IPS DF 6.9 (cell line): ENCODE measurements at regions not wholly inside any gene's neighbourhood (a gene's known extent, or its start where the extent isn't known, plus 50 kb on each side); places are given as distances from the start of the nearest gene placed in this dataset.

ENCODE experiments used
- DNase-seq: peaks from one replicate; pipeline ENCODE4 v3.0.0-alpha.2; 2013; ENCODE audit warnings: low read depth, low spot score
- H3K27ac ChIP-seq: one replicate; pipeline ENCODE4 v1.5.1; 2013; ENCODE audit warnings: low read length, control low read depth
- H3K27me3 ChIP-seq: 2 replicates; pipeline ENCODE4 v1.6.1; 2013; ENCODE audit warnings: mild to moderate bottlenecking, low read length; ENCODE audit not compliant: control insufficient read depth, insufficient read depth
- H3K36me3 ChIP-seq: 2 replicates; pipeline ENCODE4 v1.6.1; 2013; ENCODE audit warnings: low read length; ENCODE audit not compliant: control insufficient read depth, insufficient read depth
- H3K4me1 ChIP-seq: 2 replicates; pipeline ENCODE4 v1.6.1; 2013; ENCODE audit warnings: low read length; ENCODE audit not compliant: control insufficient read depth, insufficient read depth
- H3K4me3 ChIP-seq: 2 replicates; pipeline ENCODE4 v1.5.1; 2013; ENCODE audit warnings: mild to moderate bottlenecking, low read length
- H3K9me3 ChIP-seq: 2 replicates; pipeline ENCODE4 v1.6.1; 2013; ENCODE audit warnings: low read length, inconsistent platforms; ENCODE audit not compliant: control insufficient read depth, insufficient read depth
- WGBS: extraction: QIAGEN DNeasy Blood & Tissue Kit; methylation state at CpG from one replicate; pipeline ENCODE4 v1.1.7; 2013; ENCODE audit warnings: mixed read lengths, missing lambda C conversion rate; ENCODE audit not compliant: insufficient read length, insufficient coverage; 5-methylcytosine and 5-hydroxymethylcytosine counted together

DNA sequence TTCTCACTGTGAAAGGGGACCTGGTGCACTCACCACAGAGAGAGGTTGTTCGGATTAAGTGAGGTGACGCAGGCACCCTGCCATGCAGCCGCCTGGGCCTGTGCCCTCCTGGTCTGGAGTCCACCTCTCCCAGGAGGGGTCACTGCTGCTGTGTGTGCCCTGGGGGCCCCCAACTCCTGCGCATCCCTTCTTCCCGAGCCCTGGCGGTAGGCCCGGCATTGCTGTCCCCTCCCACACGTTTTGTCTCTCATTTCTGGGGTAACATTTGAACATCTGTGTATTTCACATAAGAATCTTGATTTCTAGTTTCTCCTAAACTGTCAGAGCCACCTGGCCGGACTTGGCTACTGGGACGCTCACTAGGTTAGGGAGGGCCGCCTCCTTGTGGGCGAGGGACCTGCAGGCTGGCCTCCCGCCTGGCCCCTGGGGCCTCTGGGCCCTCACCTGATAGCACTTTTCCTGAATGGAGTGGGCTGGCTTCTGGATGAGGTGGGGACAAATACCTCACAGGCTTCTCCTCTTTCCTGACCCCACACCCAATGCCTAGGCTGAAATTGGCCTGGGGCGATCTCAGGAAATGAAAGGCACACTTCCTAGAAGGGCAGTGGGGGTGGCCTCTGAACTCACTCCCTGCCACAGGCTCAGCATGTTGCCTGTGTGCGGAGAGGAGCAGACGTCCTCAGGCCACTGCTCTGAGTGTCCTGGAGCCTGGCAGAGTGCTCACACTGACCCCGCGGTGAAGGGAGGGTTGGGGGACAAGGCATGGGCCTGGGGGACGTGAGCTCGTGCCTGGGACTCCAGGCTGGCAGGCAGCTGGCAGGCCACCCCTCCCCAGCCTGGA, 104.2 kb upstream of the PRR23E start:
- H3K36me3 ChIP-seq = no peaks in the 10 kb centered on the region
- no peak overlapping the region for H3K4me3 ChIP-seq
- WGBS = no CpG with 5 or more reads among the region's 20 CpGs
- H3K4me1 ChIP-seq = no peaks in the 10 kb centered on the region
- H3K27ac ChIP-seq = no peak overlapping the region
- no peak for DNase-seq
- no peaks in the 10 kb centered on the region for H3K9me3 ChIP-seq
- no peaks in the 10 kb centered on the region for H3K27me3 ChIP-seq

DNA sequence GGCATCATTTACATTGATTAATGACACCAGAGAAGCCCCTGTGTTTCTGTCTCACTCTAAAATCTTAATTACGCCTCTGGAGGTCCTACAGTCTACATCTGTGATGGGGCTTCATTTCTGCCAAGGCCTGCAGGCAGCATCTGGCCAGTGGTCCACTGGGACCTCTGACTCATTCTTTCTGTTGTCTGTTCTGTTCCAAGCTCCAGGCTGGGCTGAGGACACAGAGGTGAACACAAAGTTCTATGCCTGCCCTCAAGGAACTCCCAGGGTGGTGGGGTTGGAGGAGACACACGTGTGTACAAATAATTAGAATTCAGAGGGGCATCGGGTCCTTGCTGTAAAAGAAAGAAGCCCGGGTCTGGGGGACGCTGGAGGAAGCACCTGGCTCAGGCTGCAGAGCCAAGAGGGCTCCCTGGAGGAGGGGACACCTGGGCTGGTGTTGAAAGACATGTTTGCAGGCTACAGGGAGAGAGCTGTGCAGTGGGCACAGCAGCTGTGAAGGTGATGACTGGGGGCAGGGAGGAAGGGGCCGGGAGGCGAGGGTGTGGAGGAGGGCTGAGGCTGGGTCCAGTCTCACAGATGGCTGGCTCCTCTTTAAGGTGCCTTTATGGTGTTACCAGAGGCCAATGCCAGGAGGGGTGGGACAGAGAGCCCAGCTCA, 103.3 kb upstream of the PRR23E start:
- no peak overlapping the region for H3K27ac ChIP-seq
- no peaks in the 10 kb centered on the region for H3K27me3 ChIP-seq
- H3K4me3 ChIP-seq = no peak overlapping the region
- no peaks in the 10 kb centered on the region for H3K36me3 ChIP-seq
- WGBS = no CpG with 5 or more reads among the region's 7 CpGs
- no peaks in the 10 kb centered on the region for H3K4me1 ChIP-seq
- H3K9me3 ChIP-seq = no peaks in the 10 kb centered on the region
- DNase-seq = no peak

DNA sequence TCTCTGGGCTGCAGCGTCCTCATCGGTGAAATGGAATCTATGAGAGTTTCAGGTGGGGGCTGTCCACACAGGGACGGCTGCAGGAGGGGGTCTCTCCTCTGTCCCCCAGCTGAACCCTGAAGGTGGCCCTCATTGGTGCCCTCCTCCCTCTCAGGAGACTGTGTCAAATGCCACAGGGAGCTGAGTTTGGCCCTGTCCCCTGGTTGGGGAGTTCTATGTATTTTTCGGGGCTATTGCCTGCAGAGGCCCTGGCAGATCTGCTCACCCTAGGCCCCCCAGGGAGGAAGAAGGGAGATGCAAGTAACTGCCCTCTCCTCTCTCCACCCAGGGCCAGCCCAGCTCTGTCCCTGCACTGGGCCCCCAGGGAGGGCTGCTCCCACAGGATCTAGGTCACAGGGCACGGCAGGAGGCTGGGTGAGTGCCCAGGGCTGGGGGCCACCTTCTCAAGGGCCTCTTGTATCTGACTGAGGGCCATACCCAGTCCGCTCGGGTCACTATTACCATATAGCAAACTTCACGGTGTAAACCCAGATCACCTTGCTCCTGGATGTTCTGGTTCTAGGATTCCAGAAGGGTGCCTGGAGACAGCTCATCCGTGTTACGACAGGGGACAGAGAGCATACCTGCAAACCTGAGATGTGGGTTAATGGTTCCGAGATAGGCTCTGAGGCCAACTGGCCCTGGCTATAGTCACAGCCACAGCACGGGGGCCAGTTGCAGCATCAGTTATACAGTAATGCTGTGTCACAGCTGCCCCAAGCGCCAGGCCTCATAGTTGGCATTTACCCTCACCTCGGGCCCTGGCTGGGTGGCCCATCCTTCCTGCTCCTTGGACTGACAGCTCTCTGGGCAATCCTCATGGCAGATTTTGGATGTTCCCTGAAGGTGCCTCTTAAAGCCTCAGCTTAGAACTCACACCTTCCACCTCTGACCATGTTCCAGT, 102.4 kb upstream of the PRR23E start:
- no peaks in the 10 kb centered on the region for H3K36me3 ChIP-seq
- H3K27me3 ChIP-seq = no peaks in the 10 kb centered on the region
- no peak overlapping the region for H3K27ac ChIP-seq
- DNase-seq = no peak
- no peak overlapping the region for H3K4me3 ChIP-seq
- no peaks in the 10 kb centered on the region for H3K9me3 ChIP-seq
- H3K4me1 ChIP-seq = no peaks in the 10 kb centered on the region
- no CpG with 5 or more reads among the region's 14 CpGs for WGBS

DNA sequence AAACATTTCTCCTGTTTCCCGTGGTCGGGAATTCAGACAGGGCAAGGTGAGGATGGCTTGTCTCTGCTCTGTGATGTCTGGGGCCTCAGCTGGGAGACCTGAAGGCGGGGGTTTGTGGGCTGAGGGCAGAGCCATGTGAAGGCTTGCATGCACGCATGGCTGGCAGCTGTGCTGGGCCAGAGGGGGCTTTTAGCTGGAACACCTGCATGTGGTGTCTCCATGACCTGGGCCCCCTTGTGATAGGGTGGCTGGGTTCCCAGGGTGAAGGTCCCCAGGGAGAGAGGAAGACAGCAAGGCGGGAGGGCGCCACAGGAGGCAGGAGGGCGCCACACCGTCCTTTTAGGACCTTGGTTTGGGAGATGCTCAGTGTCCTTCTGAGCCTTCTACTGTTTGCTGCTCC, 101.6 kb upstream of the PRR23E start:
- Histone ChIP-seq H3K4me1 (no peaks in the 10 kb centered on the region), H3K4me3 (no peak overlapping the region), H3K27me3 (no peaks in the 10 kb centered on the region), H3K27ac (no peak overlapping the region), H3K36me3 (no peaks in the 10 kb centered on the region), H3K9me3 (no peaks in the 10 kb centered on the region)
- WGBS = no CpG with 5 or more reads among the region's 8 CpGs
- DNase-seq = no peak

DNA sequence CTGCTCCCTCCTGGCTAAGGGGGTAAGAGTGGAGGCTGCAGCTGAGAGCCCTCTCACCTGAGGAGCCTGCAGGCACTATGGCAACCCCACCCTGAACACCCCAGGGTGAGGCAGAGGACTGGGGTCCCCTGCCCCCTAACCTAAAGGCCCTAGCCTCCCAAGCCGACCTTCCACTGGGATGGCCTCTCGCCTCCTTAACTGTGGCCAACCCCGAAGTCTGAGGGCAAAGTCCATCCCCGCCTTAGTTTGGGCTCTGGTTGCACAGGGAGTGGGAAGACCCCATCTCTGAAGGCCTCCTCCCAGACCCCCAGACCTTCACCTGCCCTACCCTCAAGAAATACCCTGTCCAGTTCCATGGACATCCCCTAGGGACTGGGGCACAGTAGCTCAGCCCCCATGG, 100.6 kb upstream of the PRR23E start:
- no peaks in the 10 kb centered on the region for H3K9me3 ChIP-seq
- no peak overlapping the region for H3K4me3 ChIP-seq
- no peaks in the 10 kb centered on the region for H3K4me1 ChIP-seq
- no peak overlapping the region for H3K27ac ChIP-seq
- no CpG with 5 or more reads among the region's 4 CpGs for WGBS
- H3K27me3 ChIP-seq = no peaks in the 10 kb centered on the region
- no peak for DNase-seq
- H3K36me3 ChIP-seq = no peaks in the 10 kb centered on the region

DNA sequence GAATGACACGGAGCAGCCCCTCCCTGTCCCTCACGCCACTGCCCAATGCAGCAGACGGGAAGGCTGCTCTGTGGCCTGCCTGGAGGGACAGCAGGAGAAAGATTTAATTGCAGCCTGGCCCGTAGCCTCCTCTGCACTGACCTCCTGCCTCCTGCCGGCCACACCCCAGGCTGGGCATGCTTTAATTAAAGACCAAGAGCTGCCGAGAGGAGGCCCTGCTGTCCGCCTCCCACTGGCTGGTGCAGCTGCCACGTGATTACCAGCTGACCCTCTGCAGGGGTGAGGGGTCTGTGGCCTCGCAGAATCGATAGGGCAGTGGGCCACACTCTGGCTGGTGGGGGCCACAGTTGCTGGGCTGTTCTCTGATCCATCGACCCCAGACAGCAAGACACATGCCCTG, 100.2 kb upstream of the PRR23E start:
- no peak for DNase-seq
- Histone ChIP-seq H3K36me3 (no peaks in the 10 kb centered on the region), H3K27me3 (no peaks in the 10 kb centered on the region), H3K4me1 (no peaks in the 10 kb centered on the region), H3K9me3 (no peaks in the 10 kb centered on the region), H3K4me3 (no peak overlapping the region), H3K27ac (no peak overlapping the region)
- no CpG with 5 or more reads among the region's 11 CpGs for WGBS

DNA sequence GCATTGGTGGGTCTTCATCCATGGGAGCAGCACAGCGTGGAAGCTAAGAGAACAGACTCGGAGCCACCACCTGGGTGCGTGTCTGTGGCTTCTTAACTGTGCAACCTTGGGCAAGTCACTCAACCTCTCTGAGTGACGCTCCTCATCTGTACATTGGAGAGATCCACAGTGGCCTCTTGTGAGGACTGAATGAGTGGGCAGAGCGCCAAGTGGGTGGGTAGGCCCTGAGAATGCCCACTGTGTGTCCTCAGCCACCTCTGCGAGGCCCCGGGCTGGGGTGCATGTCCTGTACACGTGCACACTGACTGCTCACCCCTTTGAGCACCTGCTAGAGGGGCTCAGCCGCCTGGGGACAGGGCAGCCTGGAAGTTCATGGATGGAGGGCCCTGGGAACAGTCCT, 99.6 kb upstream of the PRR23E start:
- DNase-seq = no peak
- Histone ChIP-seq H3K36me3 (no peaks in the 10 kb centered on the region), H3K4me3 (no peak overlapping the region), H3K9me3 (no peaks in the 10 kb centered on the region), H3K4me1 (no peaks in the 10 kb centered on the region), H3K27ac (no peak overlapping the region), H3K27me3 (no peaks in the 10 kb centered on the region)
- no CpG with 5 or more reads among the region's 9 CpGs for WGBS

DNA sequence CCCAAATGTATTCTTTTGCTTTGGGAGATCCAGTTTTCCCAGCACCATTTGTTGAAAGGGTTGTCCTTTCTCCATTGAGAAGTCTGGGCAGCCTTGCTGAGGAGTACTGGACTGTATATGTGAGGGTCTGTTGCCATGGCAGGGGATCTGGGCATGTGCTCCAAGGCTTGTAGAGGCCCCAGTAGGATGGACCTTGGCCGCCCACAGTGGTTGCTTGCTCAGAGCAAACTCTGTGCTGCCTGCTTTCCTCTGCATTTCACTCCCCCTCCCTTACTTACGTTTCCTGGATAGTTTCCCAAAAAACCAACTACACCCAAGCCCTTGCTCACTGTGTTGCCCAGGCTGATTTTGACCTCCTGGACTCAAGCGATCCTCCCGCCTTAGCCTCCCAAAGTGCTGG, 97.2 kb upstream of the PRR23E start:
- H3K4me3 ChIP-seq = no peak overlapping the region
- no peak for DNase-seq
- H3K36me3 ChIP-seq = no peaks in the 10 kb centered on the region
- WGBS = no CpG with 5 or more reads among the region's 4 CpGs
- H3K9me3 ChIP-seq = no peaks in the 10 kb centered on the region
- no peaks in the 10 kb centered on the region for H3K4me1 ChIP-seq
- no peaks in the 10 kb centered on the region for H3K27me3 ChIP-seq
- no peak overlapping the region for H3K27ac ChIP-seq

DNA sequence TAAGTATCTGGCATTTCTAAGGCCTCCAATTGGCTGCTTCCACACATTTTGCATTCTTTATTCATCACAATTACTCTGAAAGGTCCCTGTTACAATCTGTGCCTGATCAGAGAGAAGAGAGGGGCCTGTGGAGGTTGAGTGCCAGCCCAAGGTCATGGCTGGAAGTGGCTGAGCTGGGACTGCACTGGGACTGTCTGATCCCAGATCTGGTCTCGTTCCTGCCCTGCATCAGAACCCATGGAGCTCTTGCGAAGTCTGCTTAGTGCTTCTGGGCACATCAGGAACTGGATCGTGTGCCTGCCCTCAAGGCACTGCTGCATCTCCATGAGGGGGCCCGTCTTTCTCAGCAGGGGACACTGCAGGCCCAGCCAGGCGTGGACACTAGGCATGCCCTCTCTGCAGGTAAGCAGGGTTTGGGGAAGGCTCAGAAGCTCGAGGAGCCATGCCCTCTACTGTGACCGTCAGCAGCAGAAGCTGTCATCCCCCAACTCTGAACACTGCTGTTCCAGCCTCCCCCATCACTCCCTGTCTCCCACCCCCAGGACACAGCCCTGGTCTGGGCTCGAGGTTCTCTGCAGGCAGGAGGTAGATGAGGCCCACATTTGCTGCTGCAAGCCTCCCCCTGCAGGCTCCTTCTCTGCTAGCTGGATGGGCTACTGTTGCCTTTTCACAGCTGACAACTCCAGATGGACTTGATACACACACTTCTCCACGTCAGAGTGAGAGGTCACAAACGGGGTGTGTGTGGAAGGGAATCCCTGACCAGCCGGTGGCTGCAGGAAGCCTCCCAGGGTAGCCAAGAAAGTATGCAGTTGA, 96.5 kb upstream of the PRR23E start:
- Histone ChIP-seq H3K4me1 (no peaks in the 10 kb centered on the region; the same call in 1 of the 2 replicates), H3K27ac (no peak overlapping the region), H3K9me3 (no peaks in the 10 kb centered on the region), H3K36me3 (no peaks in the 10 kb centered on the region), H3K4me3 (no peak overlapping the region), H3K27me3 (no peaks in the 10 kb centered on the region)
- no CpG with 5 or more reads among the region's 11 CpGs for WGBS
- no peak for DNase-seq

DNA sequence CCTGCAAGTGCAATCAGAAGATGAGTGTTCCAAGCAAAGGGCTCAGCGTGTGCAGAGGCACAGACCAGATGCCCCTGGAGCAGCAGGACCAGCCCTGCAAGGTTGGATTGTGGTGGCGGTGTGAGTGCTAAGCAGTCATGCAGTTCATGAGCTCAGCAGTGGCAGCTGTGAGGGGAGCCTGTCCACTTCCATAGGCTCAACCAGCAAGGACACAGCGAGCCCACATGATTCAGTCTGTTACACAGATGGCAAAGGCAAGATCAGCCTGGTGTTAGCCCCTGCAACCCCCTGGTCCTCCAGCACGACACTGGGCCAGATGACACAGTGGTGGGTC, 95.9 kb upstream of the PRR23E start:
- Histone ChIP-seq H3K27ac (no peak overlapping the region), H3K36me3 (no peaks in the 10 kb centered on the region), H3K4me1 (no peaks in the 10 kb centered on the region; the same call in 1 of the 2 replicates), H3K9me3 (no peaks in the 10 kb centered on the region), H3K27me3 (no peaks in the 10 kb centered on the region), H3K4me3 (no peak overlapping the region)
- no CpG with 5 or more reads among the region's 4 CpGs for WGBS
- no peak for DNase-seq
